HG03469 (cell line): ENCODE measurements at regions not wholly inside any gene's neighbourhood (a gene's known extent, or its start where the extent isn't known, plus 50 kb on each side); places are given as distances from the start of the nearest gene placed in this dataset.
"Not testable (repeated sequence)": the region's sequence is repeated elsewhere in the genome, so short reads cannot be mapped to it uniquely, and the experiment has no call there.

Experiments used
- ATAC-seq: cut with Tn5 transposase; IDR thresholded peaks from one replicate; pipeline ENCODE4 v1.9.1; 2021; ENCODE audit warnings: mild to moderate bottlenecking, moderate library complexity, moderate number of reproducible peaks; ENCODE audit not compliant: unreplicated experiment

GRCh38 chr1:149157409-149157808, 54.1 kb upstream of the NBPF9 start:
- not testable (repeated sequence) for ATAC-seq

DNA sequence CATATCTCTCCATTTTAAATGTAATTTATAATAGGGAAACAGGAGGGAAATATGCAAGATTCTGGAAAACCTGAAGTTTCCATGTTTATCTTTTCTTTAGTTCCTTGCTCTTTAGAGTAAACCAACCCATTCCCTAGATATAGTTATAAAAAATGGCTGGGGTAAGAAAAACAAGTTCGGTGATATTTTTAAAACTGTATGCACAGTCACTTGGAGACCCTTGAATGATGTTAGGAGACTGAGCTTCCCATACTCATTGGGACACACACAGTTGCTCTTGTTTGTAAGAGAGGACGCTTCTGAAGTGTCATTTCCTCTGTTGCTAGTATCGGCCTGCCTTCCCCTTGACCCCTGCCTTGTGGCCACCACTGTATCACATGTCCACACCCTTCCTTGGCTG, 55.0 kb upstream of the NBPF9 start:
- ATAC-seq, result not testable (repeated sequence)

- peak; percentile 62 for ATAC-seq
Measured at GRCh38 chr1:149163063-149163444, 59.7 kb upstream of the NBPF9 start.

DNA sequence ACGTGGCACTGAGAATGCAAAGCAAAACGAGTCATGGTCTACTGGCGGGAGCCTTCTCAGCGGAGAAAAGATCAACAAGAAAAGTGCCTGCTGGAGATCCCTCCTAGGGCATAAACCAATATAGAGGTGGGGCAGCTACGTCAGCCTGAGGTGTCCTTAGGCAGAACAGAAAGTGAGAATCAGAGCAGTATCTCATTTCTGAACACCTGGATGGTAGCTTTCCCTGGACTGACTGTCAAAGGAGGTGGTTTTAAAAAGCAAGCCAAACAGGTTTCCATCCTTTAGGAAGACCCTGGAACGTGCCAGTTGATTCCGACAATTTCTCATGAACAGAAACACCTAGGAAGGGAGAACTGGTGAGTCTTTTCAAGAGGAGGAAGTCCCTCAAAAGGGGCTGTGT, 71.4 kb upstream of the NBPF9 start:
- not testable (repeated sequence) for ATAC-seq

GRCh38 chr1:149175812-149176211, 72.5 kb upstream of the NBPF9 start:
- ATAC-seq, result not testable (repeated sequence)

DNA sequence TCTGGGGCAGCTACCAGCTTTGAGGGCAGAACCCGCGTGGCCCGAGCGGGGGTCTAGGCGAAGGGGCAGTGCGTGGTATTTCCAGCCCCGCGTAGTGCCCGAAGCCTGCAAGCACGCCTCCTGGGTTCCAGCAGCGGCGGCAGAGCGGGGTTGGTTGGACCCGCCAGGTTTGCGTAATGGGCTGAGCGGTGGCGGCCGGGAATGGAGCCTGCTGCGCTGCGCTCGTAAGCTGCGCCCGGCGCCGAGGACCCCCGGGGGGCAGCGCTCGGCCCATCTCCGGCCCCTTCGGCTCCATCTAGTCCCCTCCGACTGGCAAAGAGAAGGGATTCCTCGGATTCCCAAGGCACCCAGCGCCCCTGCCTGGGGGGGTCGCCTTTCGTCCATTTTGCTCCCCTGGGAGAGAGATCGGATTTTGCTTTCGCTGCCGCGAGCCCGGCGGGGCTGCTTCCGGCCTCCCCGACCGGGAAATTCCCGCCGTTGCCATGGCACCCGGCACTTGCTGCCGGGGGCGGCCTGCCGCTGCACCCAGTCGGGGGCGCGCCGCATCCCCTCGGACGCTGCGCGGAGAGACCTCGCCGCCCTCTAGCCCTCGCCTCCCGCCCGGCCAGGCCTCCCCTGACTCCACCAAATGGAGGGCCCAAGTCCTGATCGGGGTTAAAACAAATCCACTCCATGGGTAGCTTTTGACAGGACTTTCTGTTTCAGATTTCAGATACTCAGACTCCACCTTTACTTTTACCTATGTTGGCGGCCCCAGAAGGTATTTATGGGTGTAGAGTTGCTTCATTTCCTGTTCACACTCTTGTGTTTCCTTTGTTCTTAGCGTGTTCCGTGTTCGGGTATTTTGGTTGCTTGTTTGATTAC, 73.3 kb upstream of the NBPF9 start:
- ATAC-seq, result not testable (repeated sequence)

GRCh38 chr1:149190742-149191141, 87.4 kb upstream of the NBPF9 start:
- not testable (repeated sequence) for ATAC-seq

- ATAC-seq, result not testable (repeated sequence)
Measured at GRCh38 chr1:149196651-149197050, 93.3 kb upstream of the NBPF9 start.

DNA sequence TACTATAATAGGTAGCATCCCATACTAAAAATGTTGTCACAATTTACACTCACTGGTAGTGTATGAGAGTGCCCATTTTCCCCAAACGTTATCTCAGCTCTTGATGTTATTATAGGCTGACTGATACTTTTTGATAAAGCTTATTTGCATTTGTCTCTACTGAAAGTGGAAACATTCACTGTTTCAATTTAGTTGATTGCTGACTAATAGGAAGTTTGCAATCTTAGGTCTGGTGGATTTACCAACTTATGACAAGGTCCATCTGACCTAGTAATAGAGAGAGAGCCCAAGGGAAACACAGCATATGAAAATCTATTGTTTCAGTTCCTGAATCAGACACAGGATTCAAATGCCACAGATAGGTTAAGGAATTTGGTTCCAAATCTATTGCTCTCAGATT, 97.2 kb upstream of the NBPF9 start:
- ATAC-seq, result not testable (repeated sequence)

DNA sequence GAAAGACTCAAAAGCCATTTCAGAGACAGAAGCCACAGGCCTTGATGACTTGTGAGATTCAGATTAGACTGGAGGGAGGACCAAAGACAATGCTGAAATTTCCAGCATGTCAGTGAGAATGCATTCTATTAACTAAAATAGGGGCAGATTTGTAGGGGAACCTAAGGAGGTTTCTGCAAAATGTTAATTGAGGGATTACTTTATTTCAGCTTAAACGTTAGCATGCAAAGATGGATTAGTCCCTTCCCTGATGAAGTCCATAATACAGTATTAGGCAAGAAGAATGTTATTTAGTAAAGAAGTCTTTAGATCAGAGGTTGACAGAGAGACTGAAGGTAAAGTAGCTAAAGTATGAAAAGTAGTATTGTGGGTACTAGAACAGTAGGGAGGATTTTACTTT, 98.9 kb upstream of the NBPF9 start:
- ATAC-seq, result not testable (repeated sequence)

DNA sequence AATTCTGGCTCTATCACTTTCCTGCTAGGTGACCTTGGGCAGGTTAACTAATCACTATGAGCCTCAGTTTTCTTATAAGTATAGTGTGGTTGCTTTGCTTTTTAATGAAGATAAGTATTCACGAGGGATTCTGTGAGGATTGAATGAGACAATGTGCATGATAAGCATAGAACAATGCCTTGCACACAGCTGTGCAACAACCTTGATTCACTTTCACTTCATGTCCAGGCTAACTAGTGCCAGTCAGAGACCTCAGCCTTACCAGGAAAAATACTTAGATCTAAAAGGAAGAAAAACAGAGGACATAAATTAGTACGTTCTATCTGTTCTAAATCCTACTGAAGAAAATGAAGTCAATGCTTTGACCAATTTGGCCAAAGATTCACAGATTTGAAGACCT, 101.0 kb upstream of the NBPF9 start:
- ATAC-seq, result not testable (repeated sequence)

- not testable (repeated sequence) for ATAC-seq
Measured at GRCh38 chr1:149208836-149209235, 105.5 kb upstream of the NBPF9 start.

DNA sequence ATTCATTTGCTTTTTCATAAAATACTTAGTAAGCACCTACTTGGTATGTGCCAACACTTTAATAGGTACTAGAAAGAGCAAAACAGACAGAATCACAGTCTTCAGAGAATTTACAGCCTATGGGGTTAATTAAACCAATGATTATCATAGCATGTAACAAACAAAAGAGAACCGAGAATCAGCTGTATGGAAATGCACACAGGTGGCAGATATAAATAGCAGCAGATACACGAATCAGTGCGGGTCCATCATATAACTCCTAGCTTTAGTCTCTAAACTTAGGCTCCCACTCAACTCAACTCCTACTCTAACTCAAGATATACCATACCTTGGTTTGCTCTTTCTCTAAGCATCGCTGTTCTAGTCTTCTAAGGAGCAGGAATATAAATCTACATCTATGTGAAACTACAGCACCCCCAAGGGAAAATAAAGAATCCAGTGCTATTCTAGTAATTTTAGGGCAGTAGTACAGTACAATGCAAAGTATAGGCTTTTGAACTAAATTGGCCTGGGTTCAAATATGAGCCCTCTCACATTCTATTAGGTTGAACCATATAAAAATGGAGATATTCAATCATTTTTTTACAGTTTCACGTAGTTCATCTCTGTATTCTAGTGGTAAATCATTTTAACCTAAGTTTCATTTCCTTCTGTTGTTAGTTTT, 108.5 kb upstream of the NBPF9 start:
- peak; percentile 48 for ATAC-seq

DNA sequence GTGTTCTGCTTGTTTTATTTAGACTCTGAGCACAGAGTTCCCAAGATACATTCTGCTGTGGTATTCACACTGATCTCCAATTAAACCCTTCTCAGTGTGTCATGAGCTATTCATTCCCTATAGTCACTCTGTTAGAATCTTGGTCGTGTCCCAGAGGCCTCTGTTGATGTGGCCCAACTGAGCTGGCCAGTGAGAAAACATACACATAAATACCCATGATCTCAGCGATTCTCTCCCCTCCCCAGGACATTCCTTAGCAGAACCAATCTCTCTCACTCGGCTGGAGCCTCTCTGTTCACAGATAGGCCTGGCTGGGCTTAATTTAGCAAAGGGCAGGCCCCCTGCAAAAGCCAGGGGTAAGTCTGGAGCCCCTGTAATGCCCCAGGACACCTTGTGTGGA, 109.6 kb upstream of the NBPF9 start:
- not testable (repeated sequence) for ATAC-seq

DNA sequence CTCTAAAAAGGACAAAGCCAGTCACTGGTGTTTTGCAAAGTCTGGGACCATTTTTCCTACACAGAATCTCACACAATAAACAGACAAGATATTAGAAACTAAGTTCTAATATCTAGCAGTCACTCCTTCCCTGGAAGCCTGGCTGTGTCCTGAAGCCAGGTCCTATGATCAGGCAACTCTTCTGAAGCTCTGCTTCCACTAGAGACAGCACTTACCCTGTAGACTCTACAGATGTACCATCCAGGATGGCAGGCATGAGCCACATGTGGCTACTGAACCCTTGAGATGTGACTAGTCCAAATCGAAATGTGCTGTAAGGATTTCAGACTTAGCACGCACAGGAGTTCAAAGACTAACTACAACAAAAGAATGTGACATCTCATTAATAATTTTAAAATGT, 110.3 kb upstream of the NBPF9 start:
- not testable (repeated sequence) for ATAC-seq

- ATAC-seq, result not testable (repeated sequence)
Measured at GRCh38 chr1:149218080-149218988, 115.0 kb upstream of the NBPF9 start.

GRCh38 chr1:149219539-149219938, 116.2 kb upstream of the NBPF9 start:
- ATAC-seq, result not testable (repeated sequence)

DNA sequence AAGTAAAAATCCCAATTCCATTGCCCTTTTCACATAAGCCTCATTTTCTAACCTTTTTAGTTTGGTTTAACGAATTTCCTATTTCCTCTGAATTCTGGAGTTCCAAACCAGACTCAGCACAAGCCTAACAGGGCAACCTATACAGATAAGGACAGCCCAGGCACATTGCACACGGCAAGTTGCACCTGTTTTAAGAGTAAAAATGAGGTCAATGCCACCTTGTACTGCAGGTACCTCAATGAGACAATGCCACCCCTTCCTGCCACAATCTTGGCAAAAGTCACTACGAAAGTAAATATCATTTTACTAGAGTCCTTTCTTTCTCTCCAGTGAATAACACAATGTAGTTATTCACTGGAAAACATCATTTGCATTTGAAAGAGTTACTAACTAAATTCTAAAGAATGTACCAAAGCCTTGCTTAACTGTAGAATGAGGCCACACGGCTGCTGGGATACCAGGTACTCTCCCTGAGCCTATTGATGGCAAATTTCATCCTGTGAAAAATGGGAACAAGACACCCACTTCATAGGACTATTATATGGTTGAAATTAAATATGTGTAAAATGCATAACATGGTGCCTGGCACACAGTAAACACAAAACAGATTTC, 117.2 kb upstream of the NBPF9 start:
- ATAC-seq, result not testable (repeated sequence)

DNA sequence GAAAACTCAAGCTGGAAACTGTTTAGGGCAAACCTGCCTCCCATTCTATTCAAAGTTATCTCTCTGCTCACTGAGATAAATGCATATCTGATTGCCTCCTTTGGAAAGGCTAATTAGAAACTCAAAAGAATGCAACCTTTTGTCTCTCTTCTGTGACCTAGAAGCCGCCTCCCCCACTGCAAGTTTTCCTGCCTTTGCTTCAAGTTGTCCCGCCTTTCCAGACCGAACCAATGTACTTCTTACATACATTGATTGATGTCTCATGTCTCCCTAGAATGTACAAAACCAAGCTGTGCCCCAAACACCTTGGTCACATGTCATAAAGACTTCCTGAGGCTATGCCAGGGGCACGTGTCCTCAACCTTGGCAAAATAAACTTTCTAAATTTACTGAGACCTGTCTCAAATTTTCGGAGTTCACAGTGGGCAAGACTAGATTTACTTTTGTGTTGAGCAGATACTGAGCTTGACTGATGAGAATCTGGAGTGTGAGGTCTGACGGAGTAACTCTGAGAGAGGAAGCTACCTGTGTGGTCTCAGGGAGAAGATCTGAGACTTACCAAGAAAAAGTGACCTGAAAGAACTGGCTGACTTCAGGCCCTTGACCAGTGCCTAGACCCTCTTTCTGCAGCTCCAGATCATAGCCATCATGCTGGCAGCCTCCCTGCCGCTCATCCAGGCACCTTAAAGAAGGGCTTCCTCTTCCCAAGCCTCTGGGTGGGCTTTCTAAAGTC, 124.7 kb upstream of the NBPF9 start:
- not testable (repeated sequence) for ATAC-seq
